ENCODE measurements at regions not wholly inside any gene's neighbourhood (a gene's known extent, or its start where the extent isn't known, plus 50 kb on each side); places are given as distances from the start of the nearest gene placed in this dataset.
"Not testable (repeated sequence)": the region's sequence is repeated elsewhere in the genome, so short reads cannot be mapped to it uniquely, and the experiment has no call there.

GRCh38 chr16:60712144-60712543 lies 1324.1 kb downstream of the CDH8 start:
- H3K4me3 Mint-ChIP-seq = no peak overlapping the region
- H3K27ac Mint-ChIP-seq = no peak overlapping the region
- peaks cover 3 to 14% of the 10 kb centered on the region in 2 donors for H3K9me3 Mint-ChIP-seq
- H3K36me3 Mint-ChIP-seq (ENCODE audit: insufficient read depth in 2 of 2) = peaks cover 0 to 2% of the 10 kb centered on the region in 2 donors
- ATAC-seq (replicated peaks in 1 of 2) (no peak), DNase-seq (no peak)
- no peaks in the 10 kb centered on the region for H3K27me3 Mint-ChIP-seq (ENCODE audit: low read depth)
- H3K4me1 Mint-ChIP-seq (ENCODE audit: low read depth) = no peaks in the 10 kb centered on the region

DNA sequence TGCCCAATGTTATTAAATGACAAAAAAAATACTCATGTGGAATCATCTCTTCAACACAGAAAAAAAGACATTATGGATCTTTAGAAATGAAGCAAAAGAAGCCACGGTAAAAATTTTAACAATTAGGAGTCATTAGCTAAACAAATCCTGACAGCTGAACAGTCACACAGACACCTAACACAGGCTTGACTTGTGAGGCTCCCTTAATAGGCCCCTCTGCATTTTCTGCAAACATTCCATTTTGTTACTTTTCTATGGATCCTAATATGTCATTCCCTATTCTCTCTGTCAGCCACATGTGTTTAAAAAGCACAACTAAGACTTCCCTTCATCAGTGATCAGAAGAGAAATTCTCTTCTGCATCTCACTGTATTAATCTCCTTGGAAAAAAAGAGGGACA lies 1331.5 kb downstream of the CDH8 start:
- Mint-ChIP-seq H3K4me3 (no peak overlapping the region), H3K36me3 (ENCODE audit: insufficient read depth in 2 of 2) (peaks cover 0 to 2% of the 10 kb centered on the region in 2 donors), H3K27ac (no peak overlapping the region), H3K27me3 (ENCODE audit: low read depth) (no peaks in the 10 kb centered on the region), H3K4me1 (ENCODE audit: low read depth) (no peaks in the 10 kb centered on the region), H3K9me3 (peaks cover 0 to 6% of the 10 kb centered on the region in 2 donors)
- no peak for ATAC-seq (replicated peaks in 1 of 2)
- no peak for DNase-seq

GRCh38 chr16:60703096-60703495 lies 1333.1 kb downstream of the CDH8 start:
- Mint-ChIP-seq H3K27me3 (ENCODE audit: low read depth) (no peaks in the 10 kb centered on the region), H3K27ac (no peak overlapping the region), H3K9me3 (peaks cover 0 to 6% of the 10 kb centered on the region in 2 donors), H3K4me1 (ENCODE audit: low read depth) (no peaks in the 10 kb centered on the region), H3K36me3 (ENCODE audit: insufficient read depth in 2 of 2) (peaks cover 0 to 1% of the 10 kb centered on the region in 2 donors), H3K4me3 (no peak overlapping the region)
- no peak for ATAC-seq (replicated peaks in 1 of 2)
- no peak for DNase-seq

DNA sequence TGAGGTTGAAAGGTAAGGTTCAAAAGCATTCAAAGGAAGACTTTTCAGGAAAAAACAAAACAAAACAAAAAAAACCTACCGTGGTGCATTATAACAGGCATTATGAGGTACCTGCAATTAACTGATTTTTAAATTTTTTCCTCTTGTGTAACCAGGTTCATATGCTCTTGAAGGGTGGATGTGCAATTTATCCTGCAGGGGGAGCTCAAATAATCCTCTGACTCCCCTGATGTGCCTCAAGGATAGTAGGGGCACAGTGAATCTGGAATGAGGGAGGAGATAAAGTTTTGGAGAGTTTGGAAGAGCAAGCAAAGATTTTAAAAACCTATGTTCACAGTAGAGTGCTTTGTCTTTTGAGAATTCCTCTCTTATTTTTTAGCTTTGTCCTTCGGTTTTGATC lies 1349.4 kb downstream of the CDH8 start:
- no peak overlapping the region for H3K27ac Mint-ChIP-seq
- DNase-seq (no peak), ATAC-seq (replicated peaks in 1 of 2) (no peak)
- H3K9me3 Mint-ChIP-seq = peaks cover 8 to 12% of the 10 kb centered on the region in 2 donors
- H3K4me3 Mint-ChIP-seq = no peak overlapping the region
- no peaks in the 10 kb centered on the region for H3K36me3 Mint-ChIP-seq (ENCODE audit: insufficient read depth in 2 of 2)
- H3K27me3 Mint-ChIP-seq (ENCODE audit: low read depth) = no peaks in the 10 kb centered on the region
- no peaks in the 10 kb centered on the region for H3K4me1 Mint-ChIP-seq (ENCODE audit: low read depth)

- no peak for ATAC-seq (replicated peaks in 1 of 2)
- H3K4me3 Mint-ChIP-seq = no peak overlapping the region
These were observed 1352.2 kb downstream of the CDH8 start for GRCh38 chr16:60684002-60684401.

GRCh38 chr16:60682219-60682618 lies 1354.0 kb downstream of the CDH8 start:
- no peak for ATAC-seq (replicated peaks in 1 of 2)
- Mint-ChIP-seq H3K4me3 (no peak overlapping the region), H3K36me3 (ENCODE audit: insufficient read depth in 2 of 2) (peaks cover 0 to 2% of the 10 kb centered on the region in 2 donors), H3K9me3 (peaks cover 16 to 19% of the 10 kb centered on the region in 2 donors), H3K4me1 (ENCODE audit: low read depth) (no peaks in the 10 kb centered on the region), H3K27ac (no peak overlapping the region), H3K27me3 (ENCODE audit: low read depth) (no peaks in the 10 kb centered on the region)
- DNase-seq = no peak

More at GRCh38 chr16:60684002-60684401, 1352.2 kb downstream of the CDH8 start:
- Mint-ChIP-seq H3K36me3 (ENCODE audit: insufficient read depth in 2 of 2) (peaks cover 0 to 2% of the 10 kb centered on the region in 2 donors), H3K27ac (no peak overlapping the region), H3K9me3 (peaks cover 12 to 14% of the 10 kb centered on the region in 2 donors), H3K4me1 (ENCODE audit: low read depth) (no peaks in the 10 kb centered on the region), H3K27me3 (ENCODE audit: low read depth) (no peaks in the 10 kb centered on the region)
- DNase-seq = no peak

DNA sequence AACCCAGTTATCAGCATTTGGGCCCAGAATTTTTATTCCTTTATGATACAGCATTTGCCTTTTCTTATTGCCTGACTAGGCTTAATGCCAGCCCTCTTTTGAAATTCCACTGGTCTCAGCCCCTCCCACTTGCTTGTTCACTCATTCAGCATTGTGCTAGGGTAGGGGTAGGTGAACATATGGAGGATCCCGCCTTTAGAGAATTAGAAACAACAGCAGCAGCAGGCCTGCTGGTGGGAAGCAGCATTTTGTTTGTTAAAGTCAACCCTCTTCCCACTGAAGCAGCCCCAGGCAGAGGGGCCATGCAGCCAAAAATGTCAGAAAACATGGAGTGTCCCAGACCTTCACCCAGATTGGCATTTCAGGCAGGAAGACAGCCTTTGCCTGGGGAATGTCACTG lies 1355.2 kb downstream of the CDH8 start:
- ATAC-seq (replicated peaks in 1 of 2) = no peak

GRCh38 chr16:60675022-60675421 lies 1361.2 kb downstream of the CDH8 start:
- peaks cover 7 to 11% of the 10 kb centered on the region in 2 donors for H3K9me3 Mint-ChIP-seq
- no peaks in the 10 kb centered on the region for H3K4me1 Mint-ChIP-seq (ENCODE audit: low read depth)
- no peak for DNase-seq
- no peak overlapping the region for H3K4me3 Mint-ChIP-seq
- no peak for ATAC-seq (replicated peaks in 1 of 2)
- no peaks in the 10 kb centered on the region for H3K27me3 Mint-ChIP-seq (ENCODE audit: low read depth)
- no peaks in the 10 kb centered on the region for H3K36me3 Mint-ChIP-seq (ENCODE audit: insufficient read depth in 2 of 2)
- no peak overlapping the region for H3K27ac Mint-ChIP-seq

More for the DNA sequence above, 1355.2 kb downstream of the CDH8 start:
- H3K4me3 Mint-ChIP-seq = no peak overlapping the region
- peaks cover 0 to 2% of the 10 kb centered on the region in 2 donors for H3K36me3 Mint-ChIP-seq (ENCODE audit: insufficient read depth in 2 of 2)
- no peaks in the 10 kb centered on the region for H3K4me1 Mint-ChIP-seq (ENCODE audit: low read depth)
- no peaks in the 10 kb centered on the region for H3K27me3 Mint-ChIP-seq (ENCODE audit: low read depth)
- DNase-seq = no peak
- H3K27ac Mint-ChIP-seq = no peak overlapping the region
- H3K9me3 Mint-ChIP-seq = peaks cover 12 to 14% of the 10 kb centered on the region in 2 donors

DNA sequence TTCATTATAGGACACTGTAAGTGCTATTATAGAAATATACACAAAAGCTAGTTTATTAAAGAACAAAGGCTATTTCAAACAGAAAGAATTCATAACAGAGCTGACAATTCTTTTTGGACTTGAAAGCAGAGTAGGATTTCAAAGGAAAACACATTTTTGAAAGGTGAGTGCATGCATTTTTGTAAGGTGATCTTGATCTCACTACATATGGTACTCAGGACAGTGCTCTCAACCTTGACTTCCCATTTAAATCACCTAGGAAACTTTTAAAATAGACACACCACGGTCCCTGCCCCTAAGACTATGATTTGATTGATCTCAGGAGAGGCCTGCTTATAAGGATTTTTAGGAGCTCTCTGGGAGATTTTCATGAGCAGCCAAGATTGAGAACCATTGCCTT lies 1362.0 kb downstream of the CDH8 start:
- Mint-ChIP-seq H3K9me3 (peaks cover 7 to 11% of the 10 kb centered on the region in 2 donors), H3K27ac (no peak overlapping the region), H3K27me3 (ENCODE audit: low read depth) (no peaks in the 10 kb centered on the region), H3K4me1 (ENCODE audit: low read depth) (no peaks in the 10 kb centered on the region), H3K4me3 (no peak overlapping the region), H3K36me3 (ENCODE audit: insufficient read depth in 2 of 2) (no peaks in the 10 kb centered on the region)
- ATAC-seq (replicated peaks in 1 of 2) (no peak), DNase-seq (no peak)

DNA sequence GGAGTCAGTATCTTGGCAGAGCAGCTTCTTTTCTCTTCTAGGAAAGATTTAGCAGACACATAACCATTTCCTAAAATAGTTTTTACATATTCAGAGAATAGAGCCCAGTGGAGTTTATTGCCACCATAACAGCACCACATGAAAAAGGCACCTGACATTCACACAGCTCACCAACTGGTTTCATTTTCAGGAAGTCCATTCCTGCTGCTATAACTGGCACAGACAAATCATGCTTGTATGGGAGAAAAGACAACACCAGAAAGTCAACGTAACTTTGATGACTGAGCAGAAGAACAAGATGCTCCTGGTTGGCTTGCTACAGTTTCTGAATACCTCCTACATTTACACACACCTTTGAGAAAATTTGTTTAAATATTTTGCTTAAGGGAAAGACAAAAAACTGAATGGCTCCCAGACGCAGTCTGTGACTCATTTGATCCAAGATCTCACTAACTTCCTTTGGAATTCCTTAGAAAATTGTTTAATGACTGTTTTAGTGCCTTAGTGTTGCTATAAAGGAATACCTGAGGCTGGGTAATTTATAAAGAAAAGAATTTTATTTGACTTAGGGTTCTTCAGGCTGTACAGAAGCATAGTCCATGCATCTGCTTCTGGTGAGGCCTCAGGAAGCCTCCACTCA lies 1380.6 kb downstream of the CDH8 start:
- H3K9me3 Mint-ChIP-seq = peaks cover 9 to 13% of the 10 kb centered on the region in 2 donors
- H3K36me3 Mint-ChIP-seq (ENCODE audit: insufficient read depth in 2 of 2) = no peaks in the 10 kb centered on the region
- DNase-seq (no peak), ATAC-seq (replicated peaks in 1 of 2) (no peak)
- no peaks in the 10 kb centered on the region for H3K4me1 Mint-ChIP-seq (ENCODE audit: low read depth)
- no peak overlapping the region for H3K27ac Mint-ChIP-seq
- no peaks in the 10 kb centered on the region for H3K27me3 Mint-ChIP-seq (ENCODE audit: low read depth)
- H3K4me3 Mint-ChIP-seq = no peak overlapping the region

DNA sequence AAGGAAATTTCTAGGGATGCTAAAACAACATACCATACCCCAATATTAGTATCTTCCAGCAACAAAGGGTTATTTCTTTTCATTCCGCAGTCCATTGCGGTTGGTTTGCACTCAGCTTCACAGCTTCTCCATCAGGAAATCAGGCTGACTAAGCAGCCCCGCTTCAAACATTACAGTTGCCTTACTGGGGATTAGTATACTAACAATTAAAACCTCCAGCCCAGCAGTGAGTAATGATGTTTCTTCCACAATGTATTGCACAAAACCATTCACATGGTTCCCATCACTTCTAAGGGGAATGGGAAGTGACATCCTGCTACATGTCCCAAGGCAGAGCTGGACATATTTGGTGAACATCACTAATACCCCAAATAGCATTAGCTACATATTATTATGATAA lies 1384.9 kb downstream of the CDH8 start:
- no peak for ATAC-seq (replicated peaks in 1 of 2)
- Mint-ChIP-seq H3K4me3 (no peak overlapping the region), H3K9me3 (peaks cover 8 to 13% of the 10 kb centered on the region in 2 donors), H3K27ac (no peak overlapping the region), H3K4me1 (ENCODE audit: low read depth) (no peaks in the 10 kb centered on the region), H3K36me3 (ENCODE audit: insufficient read depth in 2 of 2) (no peaks in the 10 kb centered on the region), H3K27me3 (ENCODE audit: low read depth) (no peaks in the 10 kb centered on the region)
- no peak for DNase-seq

GRCh38 chr16:60648290-60648689 lies 1387.9 kb downstream of the CDH8 start:
- Mint-ChIP-seq H3K4me1 (ENCODE audit: low read depth) (no peaks in the 10 kb centered on the region), H3K27me3 (ENCODE audit: low read depth) (no peaks in the 10 kb centered on the region), H3K27ac (no peak overlapping the region), H3K4me3 (no peak overlapping the region), H3K36me3 (ENCODE audit: insufficient read depth in 2 of 2) (no peaks in the 10 kb centered on the region), H3K9me3 (peaks cover 12 to 13% of the 10 kb centered on the region in 2 donors)
- no peak for DNase-seq
- ATAC-seq (replicated peaks in 1 of 2) = no peak

DNA sequence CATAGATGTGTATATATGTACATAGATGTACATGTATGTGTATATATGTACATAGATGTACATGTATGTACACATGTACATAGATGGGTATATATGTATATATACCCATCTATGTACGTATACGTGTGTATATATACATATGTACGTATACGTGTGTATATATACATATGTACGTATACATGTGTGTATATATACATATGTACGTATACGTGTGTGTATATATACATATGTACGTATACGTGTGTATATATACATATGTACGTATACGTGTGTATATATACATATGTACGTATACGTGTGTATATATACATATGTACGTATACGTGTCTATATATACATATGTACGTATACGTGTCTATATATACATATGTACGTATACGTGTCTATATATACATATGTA lies 1388.8 kb downstream of the CDH8 start:
- not testable (repeated sequence) for H3K27ac Mint-ChIP-seq; DNase-seq; ATAC-seq (replicated peaks in 1 of 2); H3K27me3 Mint-ChIP-seq (ENCODE audit: low read depth); H3K4me1 Mint-ChIP-seq (ENCODE audit: low read depth); H3K4me3 Mint-ChIP-seq; H3K36me3 Mint-ChIP-seq (ENCODE audit: insufficient read depth in 2 of 2)
- H3K9me3 Mint-ChIP-seq = peaks cover 8 to 13% of the 10 kb centered on the region in 2 donors

DNA sequence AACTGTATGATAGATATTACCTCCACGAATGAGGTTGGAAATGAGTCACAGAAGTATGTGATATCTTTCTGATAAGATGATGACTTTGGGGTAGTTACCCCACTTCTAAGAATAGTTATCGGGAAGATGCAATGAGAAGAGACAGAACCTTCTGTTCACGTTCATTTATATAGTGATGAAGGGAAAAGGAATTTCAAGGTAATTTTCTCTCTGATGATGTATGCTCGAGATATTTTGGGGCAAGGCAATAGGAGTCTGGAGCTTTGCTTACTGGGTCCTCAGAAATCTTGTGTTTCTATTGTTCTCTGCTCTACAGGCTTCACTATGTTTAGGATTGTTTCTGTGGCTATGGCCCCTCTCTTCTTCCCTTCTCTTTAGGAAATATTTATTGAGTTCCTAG lies 1389.6 kb downstream of the CDH8 start:
- Mint-ChIP-seq H3K9me3 (peaks cover 5 to 17% of the 10 kb centered on the region in 2 donors), H3K27me3 (ENCODE audit: low read depth) (no peaks in the 10 kb centered on the region), H3K4me1 (ENCODE audit: low read depth) (no peaks in the 10 kb centered on the region), H3K36me3 (ENCODE audit: insufficient read depth in 2 of 2) (peaks cover 0 to 1% of the 10 kb centered on the region in 2 donors), H3K4me3 (no peak overlapping the region), H3K27ac (no peak overlapping the region)
- ATAC-seq (replicated peaks in 1 of 2) (no peak), DNase-seq (no peak)

All from activated T-cell treated with anti-CD3 and anti-CD28 coated beads, Interleukin-2, amount 50 U/mL, for 72 hours (primary cell).